HG02973 (cell line): ENCODE measurements at regions not wholly inside any gene's neighbourhood (a gene's known extent, or its start where the extent isn't known, plus 50 kb on each side); places are given as distances from the start of the nearest gene placed in this dataset.

Experiments
- ATAC-seq: cut with Tn5 transposase; IDR thresholded peaks from one replicate; pipeline ENCODE4 v1.9.1; 2021; ENCODE audit warnings: moderate library complexity; ENCODE audit not compliant: unreplicated experiment

GRCh38 chr9:78848061-78848460, 551.1 kb downstream of the PSAT1 start:
- ATAC-seq: no peak

GRCh38 chr9:78856144-78856543, 559.2 kb downstream of the PSAT1 start:
- no peak for ATAC-seq

GRCh38 chr9:78856781-78857180, 559.9 kb downstream of the PSAT1 start:
- ATAC-seq: no peak

- no peak for ATAC-seq
These were observed 560.7 kb downstream of the PSAT1 start for GRCh38 chr9:78857373-78858225.

- ATAC-seq: no peak
These were observed 561.3 kb downstream of the PSAT1 start for GRCh38 chr9:78858266-78858665.

GRCh38 chr9:78860801-78861475, 564.0 kb downstream of the PSAT1 start:
- ATAC-seq: no peak

GRCh38 chr9:78863531-78863930, 566.6 kb downstream of the PSAT1 start:
- ATAC-seq: no peak

GRCh38 chr9:78865737-78866136, 568.8 kb downstream of the PSAT1 start:
- no peak for ATAC-seq

- ATAC-seq: no peak
These were observed 569.5 kb downstream of the PSAT1 start for GRCh38 chr9:78866207-78867132.

- ATAC-seq: no peak
These were observed 574.1 kb downstream of the PSAT1 start for GRCh38 chr9:78871086-78871451.

- no peak for ATAC-seq
These were observed 574.8 kb downstream of the PSAT1 start for GRCh38 chr9:78871452-78872331.

GRCh38 chr9:78874061-78874460, 577.1 kb downstream of the PSAT1 start:
- ATAC-seq: no peak

- ATAC-seq: no peak
These were observed 582.6 kb downstream of the PSAT1 start for GRCh38 chr9:78879324-78880100.

GRCh38 chr9:78881295-78881694, 584.4 kb downstream of the PSAT1 start:
- ATAC-seq: no peak

- ATAC-seq: no peak
These were observed 585.6 kb downstream of the PSAT1 start for GRCh38 chr9:78882481-78882880.

GRCh38 chr9:78884611-78885150, 587.8 kb downstream of the PSAT1 start:
- no peak for ATAC-seq

GRCh38 chr9:78892182-78892581, 595.3 kb downstream of the PSAT1 start:
- no peak for ATAC-seq

- no peak for ATAC-seq
These were observed 595.8 kb downstream of the PSAT1 start for GRCh38 chr9:78892769-78893168.

- ATAC-seq: no peak
These were observed 597.0 kb downstream of the PSAT1 start for GRCh38 chr9:78893774-78894401.
